ENCODE measurements at regions not wholly inside any gene's neighbourhood (a gene's known extent, or its start where the extent isn't known, plus 50 kb on each side); places are given as distances from the start of the nearest gene placed in this dataset.

GRCh38 chr18:27277554-27277953, 92.4 kb upstream of the CHST9 start:
- Histone ChIP-seq H3K36me3 (ENCODE audit: control insufficient read depth, insufficient read depth, low read length) (no peaks in the 10 kb centered on the region), H3K4me1 (ENCODE audit: control insufficient read depth, extremely low read depth, insufficient read depth, low read length) (no peaks in the 10 kb centered on the region), H3K27me3 (ENCODE audit: control insufficient read depth, insufficient read depth, low read length) (no peaks in the 10 kb centered on the region), H3K4me2 (ENCODE audit: extremely low read depth, insufficient read depth, low read length) (no peak overlapping the region), H2AFZ (ENCODE audit: low read length) (no peak overlapping the region), H4K20me1 (ENCODE audit: control insufficient read depth, extremely low read depth, insufficient read depth, low read length) (no peaks in the 10 kb centered on the region), H3K27ac (ENCODE audit: insufficient read depth, low read length) (no peak overlapping the region), H3K4me3 (replicated peaks in 1 of 4; ENCODE audit: control extremely low read depth in 1 of 4, insufficient read depth in 1 of 4, low read depth in 3 of 4, low read length in 4 of 4) (no peak overlapping the region), H3K79me2 (ENCODE audit: control insufficient read depth, insufficient read depth, low read length) (no peaks in the 10 kb centered on the region), H3K9me3 (ENCODE audit: control insufficient read depth, insufficient read depth, low read depth, low read length) (no peaks in the 10 kb centered on the region), H3K9ac (ENCODE audit: insufficient read depth, low read length) (no peak overlapping the region)
- no peak for DNase-seq (ENCODE audit: low read depth in 2 of 2)
- TF ChIP-seq EZH2 (IDR thresholded peaks at IDR 0.05; ENCODE audit: low read length, missing control alignments) (no peak), CTCF (conservative IDR thresholded peaks at IDR 0.05 in 1 of 2, IDR thresholded peaks at IDR 0.05 in 1 of 2; ENCODE audit: low read depth in 1 of 2, low read length in 2 of 2) (no peak)

GRCh38 chr18:27276886-27277285, 91.8 kb upstream of the CHST9 start:
- Histone ChIP-seq H3K79me2 (ENCODE audit: control insufficient read depth, insufficient read depth, low read length) (no peaks in the 10 kb centered on the region), H3K9me3 (ENCODE audit: control insufficient read depth, insufficient read depth, low read depth, low read length) (no peaks in the 10 kb centered on the region), H2AFZ (ENCODE audit: low read length) (no peak overlapping the region), H3K4me1 (ENCODE audit: control insufficient read depth, extremely low read depth, insufficient read depth, low read length) (no peaks in the 10 kb centered on the region), H3K4me3 (replicated peaks in 1 of 4; ENCODE audit: control extremely low read depth in 1 of 4, insufficient read depth in 1 of 4, low read depth in 3 of 4, low read length in 4 of 4) (no peak overlapping the region), H3K36me3 (ENCODE audit: control insufficient read depth, insufficient read depth, low read length) (no peaks in the 10 kb centered on the region), H3K27me3 (ENCODE audit: control insufficient read depth, insufficient read depth, low read length) (no peaks in the 10 kb centered on the region), H3K27ac (ENCODE audit: insufficient read depth, low read length) (no peak overlapping the region), H3K9ac (ENCODE audit: insufficient read depth, low read length) (no peak overlapping the region), H4K20me1 (ENCODE audit: control insufficient read depth, extremely low read depth, insufficient read depth, low read length) (no peaks in the 10 kb centered on the region), H3K4me2 (ENCODE audit: extremely low read depth, insufficient read depth, low read length) (no peak overlapping the region)
- no peak for DNase-seq (ENCODE audit: low read depth in 2 of 2)
- TF ChIP-seq CTCF (conservative IDR thresholded peaks at IDR 0.05 in 1 of 2, IDR thresholded peaks at IDR 0.05 in 1 of 2; ENCODE audit: low read depth in 1 of 2, low read length in 2 of 2) (no peak), EZH2 (IDR thresholded peaks at IDR 0.05; ENCODE audit: low read length, missing control alignments) (no peak)

- no peak overlapping the region for H3K9ac ChIP-seq (ENCODE audit: insufficient read depth, low read length)
- H4K20me1 ChIP-seq (ENCODE audit: control insufficient read depth, extremely low read depth, insufficient read depth, low read length) = no peaks in the 10 kb centered on the region
- no peaks in the 10 kb centered on the region for H3K27me3 ChIP-seq (ENCODE audit: control insufficient read depth, insufficient read depth, low read length)
- no peak overlapping the region for H2AFZ ChIP-seq (ENCODE audit: low read length)
- no peaks in the 10 kb centered on the region for H3K79me2 ChIP-seq (ENCODE audit: control insufficient read depth, insufficient read depth, low read length)
- no peaks in the 10 kb centered on the region for H3K4me1 ChIP-seq (ENCODE audit: control insufficient read depth, extremely low read depth, insufficient read depth, low read length)
- H3K9me3 ChIP-seq (ENCODE audit: control insufficient read depth, insufficient read depth, low read depth, low read length) = no peaks in the 10 kb centered on the region
- no peak overlapping the region for H3K4me3 ChIP-seq (replicated peaks in 1 of 4; ENCODE audit: control extremely low read depth in 1 of 4, insufficient read depth in 1 of 4, low read depth in 3 of 4, low read length in 4 of 4)
- no peak overlapping the region for H3K4me2 ChIP-seq (ENCODE audit: extremely low read depth, insufficient read depth, low read length)
- no peak for DNase-seq (ENCODE audit: low read depth in 2 of 2)
- H3K36me3 ChIP-seq (ENCODE audit: control insufficient read depth, insufficient read depth, low read length) = no peaks in the 10 kb centered on the region
- TF ChIP-seq EZH2 (IDR thresholded peaks at IDR 0.05; ENCODE audit: low read length, missing control alignments) = no peak
- no peak for TF ChIP-seq CTCF (conservative IDR thresholded peaks at IDR 0.05 in 1 of 2, IDR thresholded peaks at IDR 0.05 in 1 of 2; ENCODE audit: low read depth in 1 of 2, low read length in 2 of 2)
- no peak overlapping the region for H3K27ac ChIP-seq (ENCODE audit: insufficient read depth, low read length)
Observed at GRCh38 chr18:27276479-27276878, 91.4 kb upstream of the CHST9 start.

All from fibroblast of lung (primary cell).